Stomach (tissue), 4 donors: ENCODE measurements at regions not wholly inside any gene's neighbourhood (a gene's known extent, or its start where the extent isn't known, plus 50 kb on each side); places are given as distances from the start of the nearest gene placed in this dataset.

Experiments used
- POLR2A ChIP-seq, 4 donors: fragments of 450-650 bp; IDR thresholded peaks; one replicate each; pipeline ENCODE4 v1.6.1; 2016; ENCODE audit warnings: antibody characterized with exemption in 4 of 4, control low read depth in 2 of 4, mild to moderate bottlenecking in 1 of 4, moderate library complexity in 1 of 4
- TF ChIP-seq, protein P1 (sequence below), 7 experiments: fragments of 450-650 bp in 4 of 7; fragments of 200-600 bp in 3 of 7; sonication (generic) in 3 of 7; IDR thresholded peaks; one replicate each; pipeline ENCODE4 v1.5.1; 2016 to 2019; ENCODE audit warnings: antibody characterized with exemption in 7 of 7, control low read depth in 2 of 7, mild to moderate bottlenecking in 1 of 7

DNA sequence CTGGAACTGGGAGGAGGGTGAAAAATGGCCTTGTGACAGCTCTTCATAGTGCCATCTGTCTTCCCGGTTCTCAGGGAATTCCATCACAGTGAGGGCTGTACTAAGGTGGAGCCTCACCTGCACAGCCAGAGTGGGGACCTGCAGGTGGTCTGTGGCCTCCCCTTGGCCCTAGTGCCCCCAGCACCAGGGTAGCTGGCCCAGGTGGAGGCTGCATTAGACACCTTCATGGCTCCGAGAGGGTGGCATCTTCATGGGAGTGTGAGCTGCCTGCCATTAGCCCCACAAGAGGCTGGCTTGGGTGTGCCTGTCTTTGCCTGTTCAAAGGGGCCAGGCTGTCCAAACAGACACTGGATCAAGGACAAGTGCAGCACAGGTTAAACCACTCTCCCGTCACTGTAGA, 95.5 kb upstream of the PRR23E start:
- TF ChIP-seq, protein P1, sequence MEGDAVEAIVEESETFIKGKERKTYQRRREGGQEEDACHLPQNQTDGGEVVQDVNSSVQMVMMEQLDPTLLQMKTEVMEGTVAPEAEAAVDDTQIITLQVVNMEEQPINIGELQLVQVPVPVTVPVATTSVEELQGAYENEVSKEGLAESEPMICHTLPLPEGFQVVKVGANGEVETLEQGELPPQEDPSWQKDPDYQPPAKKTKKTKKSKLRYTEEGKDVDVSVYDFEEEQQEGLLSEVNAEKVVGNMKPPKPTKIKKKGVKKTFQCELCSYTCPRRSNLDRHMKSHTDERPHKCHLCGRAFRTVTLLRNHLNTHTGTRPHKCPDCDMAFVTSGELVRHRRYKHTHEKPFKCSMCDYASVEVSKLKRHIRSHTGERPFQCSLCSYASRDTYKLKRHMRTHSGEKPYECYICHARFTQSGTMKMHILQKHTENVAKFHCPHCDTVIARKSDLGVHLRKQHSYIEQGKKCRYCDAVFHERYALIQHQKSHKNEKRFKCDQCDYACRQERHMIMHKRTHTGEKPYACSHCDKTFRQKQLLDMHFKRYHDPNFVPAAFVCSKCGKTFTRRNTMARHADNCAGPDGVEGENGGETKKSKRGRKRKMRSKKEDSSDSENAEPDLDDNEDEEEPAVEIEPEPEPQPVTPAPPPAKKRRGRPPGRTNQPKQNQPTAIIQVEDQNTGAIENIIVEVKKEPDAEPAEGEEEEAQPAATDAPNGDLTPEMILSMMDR (IDR thresholded peaks at IDR 0.05): no peak
- no peak for TF ChIP-seq POLR2A (IDR thresholded peaks at IDR 0.05)
